Sigmoid colon (tissue), 4 donors: ENCODE measurements at regions not wholly inside any gene's neighbourhood (a gene's known extent, or its start where the extent isn't known, plus 50 kb on each side); places are given as distances from the start of the nearest gene placed in this dataset.

Source experiments
- EP300 ChIP-seq, 4 donors: sonication (generic); formaldehyde crosslinking; IDR thresholded peaks; one replicate each; pipeline ENCODE4 v1.6.1; 2017; ENCODE audit warnings: antibody characterized with exemption in 4 of 4
- POLR2A ChIP-seq, 2 donors: fragments of 450-650 bp; IDR thresholded peaks; one replicate each; pipeline ENCODE4 v1.6.1; 2016; ENCODE audit warnings: antibody characterized with exemption in 2 of 2, mild to moderate bottlenecking in 2 of 2, moderate library complexity in 2 of 2
- POLR2AphosphoS5 ChIP-seq, 4 donors: sonication (generic); formaldehyde crosslinking; IDR thresholded peaks; one replicate each; pipeline ENCODE4 v1.6.1; 2017; ENCODE audit warnings: antibody characterized with exemption in 4 of 4
- TF ChIP-seq, protein P1 (sequence below), 4 experiments: fragments of 450-650 bp in 3 of 4; fragments of 200-600 bp in 1 of 4; IDR thresholded peaks; one replicate each; pipeline ENCODE4 v1.5.1; 2016 to 2019; ENCODE audit warnings: antibody characterized with exemption in 4 of 4, mild to moderate bottlenecking in 3 of 4, moderate library complexity in 2 of 4

DNA sequence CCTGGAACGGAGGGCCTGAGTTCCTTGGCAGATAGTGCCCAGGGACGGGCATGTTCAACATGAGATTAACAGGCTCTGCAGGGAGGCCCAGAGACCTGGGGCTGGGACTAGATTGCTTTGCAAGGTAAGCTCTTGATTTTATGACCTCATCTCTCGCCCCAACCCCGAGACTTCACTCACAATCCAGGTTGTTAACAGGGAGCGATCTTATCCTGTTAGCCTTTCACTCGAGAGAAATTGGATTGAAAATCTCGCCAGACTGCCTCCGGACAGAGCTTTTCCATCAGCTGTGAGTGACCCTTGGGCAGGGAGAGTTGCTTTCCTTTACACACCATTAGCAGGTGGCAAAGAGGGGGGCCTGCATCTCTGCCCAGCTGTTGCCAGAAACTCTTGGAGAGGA lies 521.7 kb upstream of the EEF2KMT start:
- TF ChIP-seq POLR2A (IDR thresholded peaks at IDR 0.05) = no peak
- TF ChIP-seq, protein P1, sequence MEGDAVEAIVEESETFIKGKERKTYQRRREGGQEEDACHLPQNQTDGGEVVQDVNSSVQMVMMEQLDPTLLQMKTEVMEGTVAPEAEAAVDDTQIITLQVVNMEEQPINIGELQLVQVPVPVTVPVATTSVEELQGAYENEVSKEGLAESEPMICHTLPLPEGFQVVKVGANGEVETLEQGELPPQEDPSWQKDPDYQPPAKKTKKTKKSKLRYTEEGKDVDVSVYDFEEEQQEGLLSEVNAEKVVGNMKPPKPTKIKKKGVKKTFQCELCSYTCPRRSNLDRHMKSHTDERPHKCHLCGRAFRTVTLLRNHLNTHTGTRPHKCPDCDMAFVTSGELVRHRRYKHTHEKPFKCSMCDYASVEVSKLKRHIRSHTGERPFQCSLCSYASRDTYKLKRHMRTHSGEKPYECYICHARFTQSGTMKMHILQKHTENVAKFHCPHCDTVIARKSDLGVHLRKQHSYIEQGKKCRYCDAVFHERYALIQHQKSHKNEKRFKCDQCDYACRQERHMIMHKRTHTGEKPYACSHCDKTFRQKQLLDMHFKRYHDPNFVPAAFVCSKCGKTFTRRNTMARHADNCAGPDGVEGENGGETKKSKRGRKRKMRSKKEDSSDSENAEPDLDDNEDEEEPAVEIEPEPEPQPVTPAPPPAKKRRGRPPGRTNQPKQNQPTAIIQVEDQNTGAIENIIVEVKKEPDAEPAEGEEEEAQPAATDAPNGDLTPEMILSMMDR (IDR thresholded peaks at IDR 0.05) = no peak
- no peak for TF ChIP-seq POLR2AphosphoS5 (IDR thresholded peaks at IDR 0.05)
- TF ChIP-seq EP300 (IDR thresholded peaks at IDR 0.05) = no peak
